Activated naive CD8-positive, alpha-beta T cell treated with anti-CD3 and anti-CD28 coated beads for 36 hours (primary cell): ENCODE measurements at regions not wholly inside any gene's neighbourhood (a gene's known extent, or its start where the extent isn't known, plus 50 kb on each side); places are given as distances from the start of the nearest gene placed in this dataset.
"Not testable (repeated sequence)": the region's sequence is repeated elsewhere in the genome, so short reads cannot be mapped to it uniquely, and the experiment has no call there.

Source experiments
- DNase-seq: peaks from one replicate; pipeline ENCODE4 v3.0.0; 2021
- H3K27ac Mint-ChIP-seq: one replicate; pipeline ENCODE4 v1.8.0; 2022; ENCODE audit warnings: mild to moderate bottlenecking, moderate library complexity, mixed read lengths
- H3K27me3 Mint-ChIP-seq: one replicate; pipeline ENCODE4 v1.8.0; 2022; ENCODE audit warnings: mild to moderate bottlenecking, mixed read lengths
- H3K36me3 Mint-ChIP-seq: one replicate; pipeline ENCODE4 v1.8.0; 2021; ENCODE audit warnings: mild to moderate bottlenecking, mixed read lengths
- H3K4me1 Mint-ChIP-seq: one replicate; pipeline ENCODE4 v1.8.0; 2021; ENCODE audit warnings: mixed read lengths
- H3K4me3 Mint-ChIP-seq: one replicate; pipeline ENCODE4 v1.8.0; 2022; ENCODE audit warnings: mild to moderate bottlenecking, moderate library complexity, mixed read lengths
- H3K9me3 Mint-ChIP-seq: one replicate; pipeline ENCODE4 v1.8.0; 2022; ENCODE audit warnings: mixed read lengths

GRCh38 chr7:36045326-36045725 is 107.7 kb upstream of the EEPD1 start:
- Mint-ChIP-seq H3K27ac (no peak overlapping the region), H3K27me3 (no peaks in the 10 kb centered on the region), H3K4me1 (no peaks in the 10 kb centered on the region), H3K9me3 (no peaks in the 10 kb centered on the region), H3K4me3 (no peak overlapping the region), H3K36me3 (no peaks in the 10 kb centered on the region)
- no peak for DNase-seq

DNA sequence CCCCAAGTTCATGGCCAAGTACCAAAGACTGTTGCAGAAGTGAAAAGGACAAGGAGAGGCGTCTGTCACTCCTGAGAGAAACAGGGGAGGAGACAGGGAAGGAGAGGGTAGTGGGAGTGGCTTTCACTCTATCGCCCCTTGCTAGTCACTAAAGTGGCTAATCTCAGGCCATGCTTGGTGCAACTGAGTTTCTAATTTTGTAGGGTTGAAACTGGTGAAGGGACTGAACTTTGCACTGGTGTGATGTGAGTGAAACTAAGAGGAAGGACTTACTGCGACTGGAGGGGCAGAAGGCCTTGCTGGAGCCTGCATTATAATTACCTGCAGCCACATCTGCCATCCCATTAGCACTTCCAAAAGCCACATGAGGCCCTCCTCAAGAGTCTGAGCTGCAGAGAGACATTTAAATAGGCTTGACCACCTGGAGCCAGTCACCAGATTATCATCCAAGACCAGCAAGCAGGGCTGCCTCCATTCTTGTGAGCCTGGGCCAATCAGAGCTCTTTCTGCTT is 107.2 kb upstream of the EEPD1 start:
- Mint-ChIP-seq H3K9me3 (no peaks in the 10 kb centered on the region), H3K4me3 (no peak overlapping the region), H3K36me3 (no peaks in the 10 kb centered on the region)

DNA sequence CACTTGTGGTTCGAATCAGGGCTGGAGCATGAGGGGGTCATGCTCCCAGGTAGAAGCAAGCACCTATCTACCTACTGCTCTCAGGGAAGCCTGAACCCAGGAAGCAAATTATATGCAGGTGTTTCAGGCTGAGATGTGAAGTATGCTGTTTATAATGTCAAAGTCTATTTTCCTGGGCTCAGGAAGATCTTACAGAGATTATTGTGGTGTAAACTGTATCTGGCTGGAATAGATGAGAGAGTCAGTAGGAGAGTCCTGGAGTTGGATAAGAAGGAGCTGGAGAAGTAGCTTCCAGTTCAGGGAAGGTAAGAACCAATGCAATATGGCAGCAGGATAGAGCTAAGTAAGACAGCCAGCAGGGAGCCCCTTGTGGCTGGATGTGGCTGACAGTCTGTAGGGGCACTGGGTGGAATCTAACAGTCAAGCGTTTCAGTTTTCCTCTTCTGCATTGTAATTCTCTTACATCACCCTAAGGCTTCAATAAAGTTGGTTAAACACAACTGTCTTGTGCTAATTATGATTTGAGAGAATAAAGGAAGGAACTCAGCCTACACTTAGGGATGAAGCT is 105.9 kb upstream of the EEPD1 start:
- Mint-ChIP-seq H3K4me1 (no peaks in the 10 kb centered on the region), H3K9me3 (no peaks in the 10 kb centered on the region), H3K27me3 (no peaks in the 10 kb centered on the region), H3K4me3 (no peak overlapping the region), H3K27ac (no peak overlapping the region), H3K36me3 (no peaks in the 10 kb centered on the region)
- no peak for DNase-seq

More for the DNA sequence above, 107.2 kb upstream of the EEPD1 start:
- Mint-ChIP-seq H3K27me3 (no peaks in the 10 kb centered on the region), H3K27ac (no peak overlapping the region), H3K4me1 (no peaks in the 10 kb centered on the region)
- DNase-seq, result no peak

DNA sequence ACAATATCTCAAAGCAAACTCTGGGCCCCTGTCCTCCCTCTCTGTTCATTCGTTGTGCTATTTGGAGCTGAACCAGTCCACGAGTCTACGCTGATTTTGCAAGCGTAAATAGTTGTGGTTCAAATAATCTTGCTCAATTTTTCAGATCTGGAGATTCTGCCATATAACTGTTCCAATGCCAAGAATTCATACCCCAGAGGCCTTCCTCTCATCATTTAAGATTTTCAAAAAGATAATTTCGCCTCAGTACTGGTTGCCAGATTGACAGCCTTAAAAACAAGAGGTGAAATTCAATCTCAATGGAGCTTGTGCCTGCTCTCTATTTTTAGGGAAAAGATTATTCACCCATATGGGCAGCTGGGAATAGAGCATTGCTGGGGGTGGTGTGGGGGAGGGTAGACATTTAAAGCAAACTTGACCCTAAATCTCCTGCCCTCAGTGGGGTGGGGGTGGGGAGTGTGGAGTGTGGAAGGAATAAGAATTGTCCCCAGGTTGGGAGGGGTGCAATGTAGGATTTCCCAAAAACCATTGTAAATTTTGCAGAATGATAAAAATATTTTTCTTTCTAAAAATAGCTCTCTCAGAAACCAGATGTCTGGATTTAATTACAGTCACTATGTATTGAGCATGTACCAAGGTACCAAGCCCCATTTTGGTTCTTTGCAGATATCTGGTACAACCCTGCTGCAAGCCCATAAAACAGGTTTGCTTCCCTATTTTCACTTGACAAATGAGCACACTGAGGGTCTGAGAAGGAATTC is 104.7 kb upstream of the EEPD1 start:
- no peak for DNase-seq
- no peaks in the 10 kb centered on the region for H3K36me3 Mint-ChIP-seq
- H3K4me1 Mint-ChIP-seq, result no peaks in the 10 kb centered on the region
- H3K9me3 Mint-ChIP-seq, result no peaks in the 10 kb centered on the region
- no peaks in the 10 kb centered on the region for H3K27me3 Mint-ChIP-seq
- no peak overlapping the region for H3K4me3 Mint-ChIP-seq
- no peak overlapping the region for H3K27ac Mint-ChIP-seq

- H3K4me3 Mint-ChIP-seq, result no peak overlapping the region
- DNase-seq, result no peak
- no peak overlapping the region for H3K27ac Mint-ChIP-seq
- peaks cover 3% of the 10 kb centered on the region for H3K27me3 Mint-ChIP-seq
- H3K36me3 Mint-ChIP-seq, result no peaks in the 10 kb centered on the region
- no peaks in the 10 kb centered on the region for H3K4me1 Mint-ChIP-seq
- no peaks in the 10 kb centered on the region for H3K9me3 Mint-ChIP-seq
Observed at GRCh38 chr7:36048902-36049240, 104.2 kb upstream of the EEPD1 start.

DNA sequence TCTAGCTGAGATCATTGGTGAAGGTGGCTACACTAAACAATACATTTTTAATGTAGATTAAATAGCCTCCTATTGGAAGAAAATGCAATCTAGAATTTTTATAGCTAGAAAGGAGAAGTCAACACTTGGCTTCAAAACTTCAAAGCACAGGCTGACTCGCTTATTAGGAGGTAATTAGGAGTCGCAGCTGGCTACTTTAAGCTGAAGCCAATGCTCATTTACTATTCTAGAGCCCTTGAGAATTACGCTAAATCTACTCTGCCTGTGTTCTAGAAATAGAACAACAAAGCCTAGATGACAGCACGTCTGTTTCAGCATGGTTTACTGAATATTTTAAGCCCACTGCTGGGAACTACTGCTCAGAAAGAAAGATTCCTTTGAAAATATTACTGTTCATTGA is 101.6 kb upstream of the EEPD1 start:
- Mint-ChIP-seq H3K4me3 (no peak overlapping the region), H3K9me3 (no peaks in the 10 kb centered on the region), H3K27ac (no peak overlapping the region), H3K4me1 (no peaks in the 10 kb centered on the region), H3K27me3 (peaks cover 4% of the 10 kb centered on the region), H3K36me3 (no peaks in the 10 kb centered on the region)
- DNase-seq, result no peak

DNA sequence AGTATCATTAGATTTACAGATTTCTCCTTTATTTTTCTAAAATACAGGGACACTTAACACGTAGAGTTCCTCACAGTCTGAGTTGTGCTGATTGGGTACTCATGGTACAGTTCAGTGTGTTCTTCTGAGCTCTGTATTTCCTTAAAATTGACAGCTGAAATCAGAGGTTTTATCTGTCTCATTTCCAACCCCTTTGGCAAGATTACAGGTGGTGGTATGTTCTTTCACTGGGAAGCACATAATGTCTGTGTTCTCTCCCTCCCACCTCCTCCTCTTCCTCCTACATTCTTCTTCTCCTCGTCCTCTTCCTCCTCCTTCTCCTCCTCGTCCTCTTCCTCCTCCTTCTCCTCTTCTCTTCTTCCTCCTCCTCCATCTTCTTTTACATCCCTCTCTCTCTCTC is 99.5 kb upstream of the EEPD1 start:
- H3K4me3 Mint-ChIP-seq, result no peak overlapping the region
- H3K27ac Mint-ChIP-seq, result no peak overlapping the region
- H3K27me3 Mint-ChIP-seq, result peaks cover 7% of the 10 kb centered on the region
- H3K4me1 Mint-ChIP-seq, result no peaks in the 10 kb centered on the region
- no peak for DNase-seq
- no peaks in the 10 kb centered on the region for H3K36me3 Mint-ChIP-seq
- H3K9me3 Mint-ChIP-seq, result no peaks in the 10 kb centered on the region

DNA sequence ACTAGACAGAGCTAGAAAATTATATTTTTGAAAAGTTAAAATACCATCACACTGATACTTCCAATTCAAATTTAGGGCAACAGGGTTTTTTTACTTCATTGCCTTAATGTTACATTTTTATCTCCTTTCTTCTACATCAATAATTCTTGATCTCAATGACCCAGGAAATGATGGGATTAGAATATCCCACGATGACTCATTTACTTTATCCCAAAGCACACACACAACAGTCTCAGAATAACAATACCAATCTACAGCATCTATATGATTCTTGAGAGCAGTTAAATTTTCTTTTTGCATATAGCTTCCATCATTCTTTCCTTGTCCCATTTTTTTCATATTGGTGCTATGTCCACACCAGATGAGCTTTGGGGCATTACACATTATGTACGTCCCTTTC is 98.4 kb upstream of the EEPD1 start:
- no peak for DNase-seq
- Mint-ChIP-seq H3K4me3 (no peak overlapping the region), H3K27me3 (peaks cover 7% of the 10 kb centered on the region), H3K4me1 (no peaks in the 10 kb centered on the region), H3K9me3 (no peaks in the 10 kb centered on the region), H3K36me3 (no peaks in the 10 kb centered on the region), H3K27ac (no peak overlapping the region)

DNA sequence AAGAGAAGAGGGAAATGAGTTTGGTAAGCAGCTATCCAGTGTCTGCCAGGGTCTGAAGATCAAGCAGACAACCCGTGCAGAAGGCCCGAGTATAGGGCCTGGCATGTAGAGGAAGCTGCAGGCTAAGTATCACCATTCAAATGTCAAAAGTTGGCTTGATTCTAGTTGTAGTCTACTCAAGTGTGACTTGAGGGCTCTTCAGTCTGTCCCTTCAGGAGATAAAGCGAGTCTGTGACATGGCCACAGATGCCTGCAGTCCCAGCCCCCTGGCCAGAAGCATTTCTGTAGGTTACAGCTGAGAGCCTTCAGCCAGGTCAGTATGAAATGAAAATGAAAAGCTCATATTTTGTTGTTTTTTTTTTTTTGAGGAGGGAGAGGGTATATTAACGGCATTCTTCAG is 97.8 kb upstream of the EEPD1 start:
- no peak for DNase-seq
- Mint-ChIP-seq H3K27me3 (peaks cover 7% of the 10 kb centered on the region), H3K4me1 (no peaks in the 10 kb centered on the region), H3K27ac (no peak overlapping the region), H3K4me3 (no peak overlapping the region), H3K36me3 (no peaks in the 10 kb centered on the region), H3K9me3 (no peaks in the 10 kb centered on the region)

DNA sequence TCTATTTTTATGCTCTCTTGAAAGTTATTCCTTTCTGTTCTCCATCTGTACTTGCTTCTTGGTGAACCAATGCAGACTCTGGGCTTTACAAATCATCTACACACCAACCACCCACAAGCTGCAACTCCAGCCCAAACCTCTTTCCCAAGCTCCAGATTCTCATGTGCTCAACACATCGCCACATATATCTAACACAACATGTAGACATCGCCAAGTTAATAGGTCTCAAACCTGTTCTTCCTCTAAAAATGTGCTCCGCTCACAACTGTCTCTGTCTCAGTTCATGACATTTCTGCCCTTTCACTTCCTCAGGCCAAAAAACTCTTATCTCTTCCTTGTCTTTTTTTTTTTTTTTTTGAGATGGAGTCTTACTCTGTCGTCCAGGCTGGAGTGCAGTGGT is 95.7 kb upstream of the EEPD1 start:
- H3K4me3 Mint-ChIP-seq, result no peak overlapping the region
- H3K27me3 Mint-ChIP-seq, result peaks cover 7% of the 10 kb centered on the region
- H3K36me3 Mint-ChIP-seq, result no peaks in the 10 kb centered on the region
- no peak for DNase-seq
- no peaks in the 10 kb centered on the region for H3K4me1 Mint-ChIP-seq
- no peak overlapping the region for H3K27ac Mint-ChIP-seq
- H3K9me3 Mint-ChIP-seq, result no peaks in the 10 kb centered on the region

DNA sequence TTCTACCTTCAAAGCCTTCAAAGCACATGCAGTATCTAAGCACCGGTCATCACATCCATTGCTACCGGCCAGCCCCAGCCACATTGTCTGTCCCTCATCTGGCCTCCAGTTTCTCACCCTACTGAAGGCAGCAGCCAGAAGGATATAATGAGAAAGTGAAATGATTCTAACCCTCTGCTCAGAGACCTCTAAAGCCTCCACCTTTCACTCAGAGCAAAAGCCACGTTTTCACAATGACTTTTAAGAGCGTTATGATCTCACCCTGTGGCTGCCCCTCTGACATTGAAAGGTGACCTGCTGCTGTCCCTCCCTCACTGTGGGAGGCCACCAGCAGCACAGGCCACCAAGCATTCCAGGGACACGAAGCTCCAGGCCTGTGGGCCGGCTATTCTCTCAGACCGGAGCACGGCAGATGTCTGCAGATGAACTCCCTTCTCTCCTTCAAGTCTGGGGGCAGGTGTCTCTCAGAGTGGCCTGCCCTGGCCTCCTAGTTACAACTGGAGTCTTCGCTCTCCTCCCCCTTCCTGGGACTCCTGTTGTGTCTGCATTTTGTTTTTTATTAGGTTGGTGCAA is 94.9 kb upstream of the EEPD1 start:
- Mint-ChIP-seq H3K27ac (no peak overlapping the region), H3K27me3 (peaks cover 7% of the 10 kb centered on the region), H3K9me3 (no peaks in the 10 kb centered on the region), H3K36me3 (no peaks in the 10 kb centered on the region), H3K4me1 (no peaks in the 10 kb centered on the region), H3K4me3 (no peak overlapping the region)
- DNase-seq, result no peak

DNA sequence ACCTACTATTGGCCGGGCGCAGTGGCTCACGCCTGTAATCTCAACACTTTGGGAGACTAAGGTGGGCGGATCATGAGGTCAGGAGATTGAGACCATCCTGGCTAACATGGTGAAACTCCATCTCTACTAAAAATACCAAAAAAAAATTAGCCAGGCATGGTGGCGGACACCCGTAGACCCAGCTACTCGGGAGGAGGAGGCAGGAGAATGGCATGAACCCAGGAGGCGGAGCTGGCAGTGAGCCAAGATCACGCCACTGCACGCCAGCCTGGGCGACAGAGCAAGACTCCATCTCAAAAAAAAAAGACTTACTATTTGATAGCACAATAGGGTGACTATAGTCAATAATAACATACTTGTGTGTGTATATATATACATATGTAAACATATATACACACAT is 92.7 kb upstream of the EEPD1 start:
- not testable (repeated sequence) for H3K4me3 Mint-ChIP-seq, H3K4me1 Mint-ChIP-seq, DNase-seq, H3K36me3 Mint-ChIP-seq, H3K27me3 Mint-ChIP-seq, H3K9me3 Mint-ChIP-seq, H3K27ac Mint-ChIP-seq

GRCh38 chr7:36062154-36062815 is 90.8 kb upstream of the EEPD1 start:
- Mint-ChIP-seq H3K36me3 (no peaks in the 10 kb centered on the region), H3K9me3 (no peaks in the 10 kb centered on the region), H3K27ac (no peak overlapping the region)

GRCh38 chr7:36064676-36065075 is 88.4 kb upstream of the EEPD1 start:
- H3K4me1 Mint-ChIP-seq, result no peaks in the 10 kb centered on the region
- H3K27me3 Mint-ChIP-seq, result no peaks in the 10 kb centered on the region
- no peaks in the 10 kb centered on the region for H3K36me3 Mint-ChIP-seq
- H3K27ac Mint-ChIP-seq, result no peak overlapping the region
- no peak for DNase-seq
- H3K4me3 Mint-ChIP-seq, result no peak overlapping the region
- H3K9me3 Mint-ChIP-seq, result no peaks in the 10 kb centered on the region

More at GRCh38 chr7:36062154-36062815, 90.8 kb upstream of the EEPD1 start:
- Mint-ChIP-seq H3K4me1 (no peaks in the 10 kb centered on the region), H3K27me3 (peaks cover 3% of the 10 kb centered on the region), H3K4me3 (no peak overlapping the region)
- no peak for DNase-seq

DNA sequence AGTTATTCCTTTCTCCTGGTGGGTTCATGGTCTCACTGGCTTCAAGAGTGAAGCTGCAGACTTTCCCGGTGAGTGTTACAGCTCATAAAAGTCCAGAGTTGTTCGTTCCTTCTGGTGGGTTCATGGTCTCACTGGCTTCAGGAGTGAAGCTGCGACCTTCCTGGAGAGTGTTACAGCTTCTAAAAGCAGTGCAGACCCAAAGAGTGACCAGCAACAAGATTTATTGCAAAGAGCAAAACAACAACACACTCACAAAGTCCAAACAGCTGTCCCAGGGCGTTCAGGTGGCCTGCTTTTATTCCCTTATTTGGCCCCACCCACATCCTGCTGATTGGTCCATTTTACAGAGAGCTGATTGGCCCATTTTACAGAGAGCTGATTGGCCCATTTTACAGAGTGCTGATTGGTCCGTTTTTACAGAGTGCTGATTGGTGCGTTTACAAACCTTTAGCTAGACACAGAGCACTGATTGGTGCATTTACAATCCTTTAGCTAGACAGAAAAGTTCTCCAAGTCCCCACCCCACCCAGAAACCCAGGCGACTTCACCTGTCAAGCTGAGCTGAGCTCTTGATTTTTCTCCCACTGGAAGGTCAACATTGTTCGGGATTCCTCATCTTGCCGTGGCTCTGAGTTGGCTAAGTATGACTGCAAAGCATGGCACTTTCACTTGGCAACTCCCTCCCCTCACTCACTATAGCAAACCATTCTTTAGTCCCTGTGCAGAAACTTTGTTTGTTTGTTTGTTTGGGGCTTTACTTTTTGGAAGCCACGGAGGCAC is 87.3 kb upstream of the EEPD1 start:
- H3K27ac Mint-ChIP-seq, H3K4me3 Mint-ChIP-seq, H3K4me1 Mint-ChIP-seq, H3K27me3 Mint-ChIP-seq, DNase-seq, H3K36me3 Mint-ChIP-seq, H3K9me3 Mint-ChIP-seq: not testable (repeated sequence)
